ENCODE measurements at regions not wholly inside any gene's neighbourhood (a gene's known extent, or its start where the extent isn't known, plus 50 kb on each side); places are given as distances from the start of the nearest gene placed in this dataset.

DNA sequence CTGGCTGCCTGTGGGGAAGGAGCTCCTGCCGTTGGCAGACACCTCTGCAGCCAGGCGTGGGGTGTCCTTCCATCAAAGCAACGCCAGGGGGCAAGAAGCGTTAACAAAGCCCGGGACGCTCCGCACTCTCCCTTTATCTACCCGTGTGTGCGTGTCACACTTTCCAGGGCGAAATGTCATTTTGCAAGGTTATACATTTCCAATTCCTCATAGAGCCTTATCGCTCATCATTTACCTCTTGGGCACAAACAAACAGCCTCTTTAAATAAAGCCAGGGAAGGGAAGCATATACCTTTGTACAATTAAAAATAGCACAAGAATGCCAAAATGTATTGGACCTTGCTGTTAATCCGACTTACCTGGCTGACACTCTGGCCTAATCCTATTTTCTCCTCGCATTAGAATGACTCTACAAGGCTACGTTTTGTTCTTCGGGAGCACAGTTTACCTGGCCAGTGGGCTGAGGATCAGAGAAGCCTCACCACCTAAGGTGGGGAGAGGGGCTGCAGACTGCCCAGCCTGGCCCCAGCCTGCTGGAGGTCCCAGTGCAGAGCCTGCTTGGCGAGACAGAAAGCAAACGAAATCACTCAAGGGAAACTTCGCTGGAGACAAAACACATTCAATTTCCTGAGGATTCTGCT is 77.6 kb upstream of the EN2 start (continued):
- TF ChIP-seq SETDB1 (CRISPR knock-in tag; IDR thresholded peaks at IDR 0.05; ENCODE audit: borderline replicate concordance) (no peak), CBX2 (IDR thresholded peaks at IDR 0.05; ENCODE audit: low read depth, low read length) (peak; percentile 69; the same call in 1 of the 2 replicates), CBX2 (CRISPR knock-in tag; IDR thresholded peaks at IDR 0.05; ENCODE audit: low read depth) (no peak), ZNF547 (CRISPR knock-in tag; IDR thresholded peaks at IDR 0.05) (no peak), FOSL2 (CRISPR knock-in tag; IDR thresholded peaks at IDR 0.05) (no peak), STAG1 (CRISPR knock-in tag; IDR thresholded peaks at IDR 0.05) (peak; percentile 75), MTF2 (CRISPR knock-in tag; IDR thresholded peaks at IDR 0.05; ENCODE audit: borderline replicate concordance) (0 out of 2 replicates have a peak, but pooled peaks have one; percentile 39)
- TF ChIP-seq, protein P1, sequence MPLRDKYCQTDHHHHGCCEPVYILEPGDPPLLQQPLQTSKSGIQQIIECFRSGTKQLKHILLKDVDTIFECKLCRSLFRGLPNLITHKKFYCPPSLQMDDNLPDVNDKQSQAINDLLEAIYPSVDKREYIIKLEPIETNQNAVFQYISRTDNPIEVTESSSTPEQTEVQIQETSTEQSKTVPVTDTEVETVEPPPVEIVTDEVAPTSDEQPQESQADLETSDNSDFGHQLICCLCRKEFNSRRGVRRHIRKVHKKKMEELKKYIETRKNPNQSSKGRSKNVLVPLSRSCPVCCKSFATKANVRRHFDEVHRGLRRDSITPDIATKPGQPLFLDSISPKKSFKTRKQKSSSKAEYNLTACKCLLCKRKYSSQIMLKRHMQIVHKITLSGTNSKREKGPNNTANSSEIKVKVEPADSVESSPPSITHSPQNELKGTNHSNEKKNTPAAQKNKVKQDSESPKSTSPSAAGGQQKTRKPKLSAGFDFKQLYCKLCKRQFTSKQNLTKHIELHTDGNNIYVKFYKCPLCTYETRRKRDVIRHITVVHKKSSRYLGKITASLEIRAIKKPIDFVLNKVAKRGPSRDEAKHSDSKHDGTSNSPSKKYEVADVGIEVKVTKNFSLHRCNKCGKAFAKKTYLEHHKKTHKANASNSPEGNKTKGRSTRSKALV (CRISPR knock-in tag; IDR thresholded peaks at IDR 0.05) = 0 out of 2 replicates have a peak, but pooled peaks have one; percentile 26
- TF ChIP-seq, protein P2, sequence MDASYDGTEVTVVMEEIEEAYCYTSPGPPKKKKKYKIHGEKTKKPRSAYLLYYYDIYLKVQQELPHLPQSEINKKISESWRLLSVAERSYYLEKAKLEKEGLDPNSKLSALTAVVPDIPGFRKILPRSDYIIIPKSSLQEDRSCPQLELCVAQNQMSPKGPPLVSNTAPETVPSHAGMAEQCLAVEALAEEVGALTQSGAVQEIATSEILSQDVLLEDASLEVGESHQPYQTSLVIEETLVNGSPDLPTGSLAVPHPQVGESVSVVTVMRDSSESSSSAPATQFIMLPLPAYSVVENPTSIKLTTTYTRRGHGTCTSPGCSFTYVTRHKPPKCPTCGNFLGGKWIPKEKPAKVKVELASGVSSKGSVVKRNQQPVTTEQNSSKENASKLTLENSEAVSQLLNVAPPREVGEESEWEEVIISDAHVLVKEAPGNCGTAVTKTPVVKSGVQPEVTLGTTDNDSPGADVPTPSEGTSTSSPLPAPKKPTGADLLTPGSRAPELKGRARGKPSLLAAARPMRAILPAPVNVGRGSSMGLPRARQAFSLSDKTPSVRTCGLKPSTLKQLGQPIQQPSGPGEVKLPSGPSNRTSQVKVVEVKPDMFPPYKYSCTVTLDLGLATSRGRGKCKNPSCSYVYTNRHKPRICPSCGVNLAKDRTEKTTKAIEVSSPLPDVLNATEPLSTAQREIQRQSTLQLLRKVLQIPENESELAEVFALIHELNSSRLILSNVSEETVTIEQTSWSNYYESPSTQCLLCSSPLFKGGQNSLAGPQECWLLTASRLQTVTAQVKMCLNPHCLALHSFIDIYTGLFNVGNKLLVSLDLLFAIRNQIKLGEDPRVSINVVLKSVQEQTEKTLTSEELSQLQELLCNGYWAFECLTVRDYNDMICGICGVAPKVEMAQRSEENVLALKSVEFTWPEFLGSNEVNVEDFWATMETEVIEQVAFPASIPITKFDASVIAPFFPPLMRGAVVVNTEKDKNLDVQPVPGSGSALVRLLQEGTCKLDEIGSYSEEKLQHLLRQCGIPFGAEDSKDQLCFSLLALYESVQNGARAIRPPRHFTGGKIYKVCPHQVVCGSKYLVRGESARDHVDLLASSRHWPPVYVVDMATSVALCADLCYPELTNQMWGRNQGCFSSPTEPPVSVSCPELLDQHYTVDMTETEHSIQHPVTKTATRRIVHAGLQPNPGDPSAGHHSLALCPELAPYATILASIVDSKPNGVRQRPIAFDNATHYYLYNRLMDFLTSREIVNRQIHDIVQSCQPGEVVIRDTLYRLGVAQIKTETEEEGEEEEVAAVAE (CRISPR knock-in tag; IDR thresholded peaks at IDR 0.05; ENCODE audit: borderline replicate concordance) = no peak
- TF ChIP-seq, protein P3, sequence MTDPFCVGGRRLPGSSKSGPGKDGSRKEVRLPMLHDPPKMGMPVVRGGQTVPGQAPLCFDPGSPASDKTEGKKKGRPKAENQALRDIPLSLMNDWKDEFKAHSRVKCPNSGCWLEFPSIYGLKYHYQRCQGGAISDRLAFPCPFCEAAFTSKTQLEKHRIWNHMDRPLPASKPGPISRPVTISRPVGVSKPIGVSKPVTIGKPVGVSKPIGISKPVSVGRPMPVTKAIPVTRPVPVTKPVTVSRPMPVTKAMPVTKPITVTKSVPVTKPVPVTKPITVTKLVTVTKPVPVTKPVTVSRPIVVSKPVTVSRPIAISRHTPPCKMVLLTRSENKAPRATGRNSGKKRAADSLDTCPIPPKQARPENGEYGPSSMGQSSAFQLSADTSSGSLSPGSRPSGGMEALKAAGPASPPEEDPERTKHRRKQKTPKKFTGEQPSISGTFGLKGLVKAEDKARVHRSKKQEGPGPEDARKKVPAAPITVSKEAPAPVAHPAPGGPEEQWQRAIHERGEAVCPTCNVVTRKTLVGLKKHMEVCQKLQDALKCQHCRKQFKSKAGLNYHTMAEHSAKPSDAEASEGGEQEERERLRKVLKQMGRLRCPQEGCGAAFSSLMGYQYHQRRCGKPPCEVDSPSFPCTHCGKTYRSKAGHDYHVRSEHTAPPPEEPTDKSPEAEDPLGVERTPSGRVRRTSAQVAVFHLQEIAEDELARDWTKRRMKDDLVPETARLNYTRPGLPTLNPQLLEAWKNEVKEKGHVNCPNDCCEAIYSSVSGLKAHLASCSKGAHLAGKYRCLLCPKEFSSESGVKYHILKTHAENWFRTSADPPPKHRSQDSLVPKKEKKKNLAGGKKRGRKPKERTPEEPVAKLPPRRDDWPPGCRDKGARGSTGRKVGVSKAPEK (CRISPR knock-in tag; IDR thresholded peaks at IDR 0.05; ENCODE audit: borderline replicate concordance) = peak; percentile 42; the same call in 1 of the 2 replicates
